ENCODE measurements at regions not wholly inside any gene's neighbourhood (a gene's known extent, or its start where the extent isn't known, plus 50 kb on each side); places are given as distances from the start of the nearest gene placed in this dataset.

- Histone ChIP-seq H3K9me3 (ENCODE audit: control insufficient read depth in 2 of 2, low read length in 2 of 2) (no peaks in the 10 kb centered on the region), H3K9ac (ENCODE audit: low read length in 2 of 2) (no peak overlapping the region), H3K36me3 (ENCODE audit: control insufficient read depth in 2 of 2, insufficient read depth in 2 of 2, low read length in 2 of 2) (no peaks in the 10 kb centered on the region), H3K4me3 (ENCODE audit: low read length in 2 of 2) (no peak overlapping the region), H3K4me1 (ENCODE audit: control insufficient read depth, insufficient read depth, low read length) (no peaks in the 10 kb centered on the region), H3K27me3 (ENCODE audit: control insufficient read depth in 1 of 2, insufficient read depth in 2 of 2, low read length in 2 of 2) (peaks cover 0 to 3% of the 10 kb centered on the region in 2 donors), H3K27ac (ENCODE audit: low read length) (no peak overlapping the region)
Measured at GRCh38 chr5:167895899-167896659, 395.4 kb upstream of the WWC1 start.

GRCh38 chr5:167896814-167897213 lies 394.6 kb upstream of the WWC1 start:
- H3K36me3 ChIP-seq (ENCODE audit: control insufficient read depth in 2 of 2, insufficient read depth in 2 of 2, low read length in 2 of 2), result no peaks in the 10 kb centered on the region
- no peak overlapping the region for H3K4me3 ChIP-seq (ENCODE audit: low read length in 2 of 2)
- H3K9ac ChIP-seq (ENCODE audit: low read length in 2 of 2), result no peak overlapping the region
- H3K4me1 ChIP-seq (ENCODE audit: control insufficient read depth, insufficient read depth, low read length), result no peaks in the 10 kb centered on the region
- no peaks in the 10 kb centered on the region for H3K9me3 ChIP-seq (ENCODE audit: control insufficient read depth in 2 of 2, low read length in 2 of 2)
- no peak overlapping the region for H3K27ac ChIP-seq (ENCODE audit: low read length)
- peaks cover 0 to 3% of the 10 kb centered on the region in 2 donors for H3K27me3 ChIP-seq (ENCODE audit: control insufficient read depth in 1 of 2, insufficient read depth in 2 of 2, low read length in 2 of 2)

GRCh38 chr5:167897371-167897770 lies 394.1 kb upstream of the WWC1 start:
- Histone ChIP-seq H3K36me3 (ENCODE audit: control insufficient read depth in 2 of 2, insufficient read depth in 2 of 2, low read length in 2 of 2) (no peaks in the 10 kb centered on the region), H3K4me1 (ENCODE audit: control insufficient read depth, insufficient read depth, low read length) (no peaks in the 10 kb centered on the region), H3K27me3 (ENCODE audit: control insufficient read depth in 1 of 2, insufficient read depth in 2 of 2, low read length in 2 of 2) (peaks cover 0 to 3% of the 10 kb centered on the region in 2 donors), H3K9ac (ENCODE audit: low read length in 2 of 2) (no peak overlapping the region), H3K4me3 (ENCODE audit: low read length in 2 of 2) (no peak overlapping the region), H3K9me3 (ENCODE audit: control insufficient read depth in 2 of 2, low read length in 2 of 2) (no peaks in the 10 kb centered on the region), H3K27ac (ENCODE audit: low read length) (no peak overlapping the region)

- H3K9me3 ChIP-seq (ENCODE audit: control insufficient read depth in 2 of 2, low read length in 2 of 2), result no peaks in the 10 kb centered on the region
- H3K27ac ChIP-seq (ENCODE audit: low read length), result no peak overlapping the region
- H3K27me3 ChIP-seq (ENCODE audit: control insufficient read depth in 1 of 2, insufficient read depth in 2 of 2, low read length in 2 of 2), result peaks cover 0 to 3% of the 10 kb centered on the region in 2 donors
- H3K9ac ChIP-seq (ENCODE audit: low read length in 2 of 2), result no peak overlapping the region
- H3K4me3 ChIP-seq (ENCODE audit: low read length in 2 of 2), result no peak overlapping the region
- no peaks in the 10 kb centered on the region for H3K36me3 ChIP-seq (ENCODE audit: control insufficient read depth in 2 of 2, insufficient read depth in 2 of 2, low read length in 2 of 2)
- H3K4me1 ChIP-seq (ENCODE audit: control insufficient read depth, insufficient read depth, low read length), result no peaks in the 10 kb centered on the region
Measured at GRCh38 chr5:167898361-167899042, 392.9 kb upstream of the WWC1 start.

GRCh38 chr5:167899490-167900070 lies 391.9 kb upstream of the WWC1 start:
- H3K9me3 ChIP-seq (ENCODE audit: control insufficient read depth in 2 of 2, low read length in 2 of 2), result no peaks in the 10 kb centered on the region
- H3K9ac ChIP-seq (ENCODE audit: low read length in 2 of 2), result no peak overlapping the region
- no peak overlapping the region for H3K27ac ChIP-seq (ENCODE audit: low read length)
- no peaks in the 10 kb centered on the region for H3K36me3 ChIP-seq (ENCODE audit: control insufficient read depth in 2 of 2, insufficient read depth in 2 of 2, low read length in 2 of 2)
- no peaks in the 10 kb centered on the region for H3K4me1 ChIP-seq (ENCODE audit: control insufficient read depth, insufficient read depth, low read length)
- H3K4me3 ChIP-seq (ENCODE audit: low read length in 2 of 2), result no peak overlapping the region
- H3K27me3 ChIP-seq (ENCODE audit: control insufficient read depth in 1 of 2, insufficient read depth in 2 of 2, low read length in 2 of 2), result peaks cover 0 to 3% of the 10 kb centered on the region in 2 donors

- no peaks in the 10 kb centered on the region for H3K36me3 ChIP-seq (ENCODE audit: control insufficient read depth in 2 of 2, insufficient read depth in 2 of 2, low read length in 2 of 2)
- H3K27ac ChIP-seq (ENCODE audit: low read length), result no peak overlapping the region
- H3K4me1 ChIP-seq (ENCODE audit: control insufficient read depth, insufficient read depth, low read length), result no peaks in the 10 kb centered on the region
- H3K9ac ChIP-seq (ENCODE audit: low read length in 2 of 2), result no peak overlapping the region
- H3K4me3 ChIP-seq (ENCODE audit: low read length in 2 of 2), result no peak overlapping the region
- peaks cover 0 to 3% of the 10 kb centered on the region in 2 donors for H3K27me3 ChIP-seq (ENCODE audit: control insufficient read depth in 1 of 2, insufficient read depth in 2 of 2, low read length in 2 of 2)
- H3K9me3 ChIP-seq (ENCODE audit: control insufficient read depth in 2 of 2, low read length in 2 of 2), result no peaks in the 10 kb centered on the region
Measured at GRCh38 chr5:167900340-167900935, 391.0 kb upstream of the WWC1 start.

- Histone ChIP-seq H3K9ac (ENCODE audit: low read length in 2 of 2) (no peak overlapping the region), H3K27me3 (ENCODE audit: control insufficient read depth in 1 of 2, insufficient read depth in 2 of 2, low read length in 2 of 2) (peaks cover 0 to 3% of the 10 kb centered on the region in 2 donors), H3K9me3 (ENCODE audit: control insufficient read depth in 2 of 2, low read length in 2 of 2) (no peaks in the 10 kb centered on the region), H3K4me3 (ENCODE audit: low read length in 2 of 2) (no peak overlapping the region), H3K4me1 (ENCODE audit: control insufficient read depth, insufficient read depth, low read length) (no peaks in the 10 kb centered on the region), H3K27ac (ENCODE audit: low read length) (no peak overlapping the region), H3K36me3 (ENCODE audit: control insufficient read depth in 2 of 2, insufficient read depth in 2 of 2, low read length in 2 of 2) (no peaks in the 10 kb centered on the region)
Measured at GRCh38 chr5:167902298-167902697, 389.1 kb upstream of the WWC1 start.

- Histone ChIP-seq H3K4me3 (ENCODE audit: low read length in 2 of 2) (no peak overlapping the region), H3K9me3 (ENCODE audit: control insufficient read depth in 2 of 2, low read length in 2 of 2) (no peaks in the 10 kb centered on the region), H3K9ac (ENCODE audit: low read length in 2 of 2) (no peak overlapping the region), H3K27ac (ENCODE audit: low read length) (no peak overlapping the region), H3K4me1 (ENCODE audit: control insufficient read depth, insufficient read depth, low read length) (no peaks in the 10 kb centered on the region), H3K27me3 (ENCODE audit: control insufficient read depth in 1 of 2, insufficient read depth in 2 of 2, low read length in 2 of 2) (no peaks in the 10 kb centered on the region), H3K36me3 (ENCODE audit: control insufficient read depth in 2 of 2, insufficient read depth in 2 of 2, low read length in 2 of 2) (no peaks in the 10 kb centered on the region)
Measured at GRCh38 chr5:167903243-167903642, 388.2 kb upstream of the WWC1 start.

- H3K36me3 ChIP-seq (ENCODE audit: control insufficient read depth in 2 of 2, insufficient read depth in 2 of 2, low read length in 2 of 2), result no peaks in the 10 kb centered on the region
- H3K4me3 ChIP-seq (ENCODE audit: low read length in 2 of 2), result no peak overlapping the region
- no peak overlapping the region for H3K27ac ChIP-seq (ENCODE audit: low read length)
- no peaks in the 10 kb centered on the region for H3K27me3 ChIP-seq (ENCODE audit: control insufficient read depth in 1 of 2, insufficient read depth in 2 of 2, low read length in 2 of 2)
- H3K9ac ChIP-seq (ENCODE audit: low read length in 2 of 2), result no peak overlapping the region
- H3K4me1 ChIP-seq (ENCODE audit: control insufficient read depth, insufficient read depth, low read length), result no peaks in the 10 kb centered on the region
- no peaks in the 10 kb centered on the region for H3K9me3 ChIP-seq (ENCODE audit: control insufficient read depth in 2 of 2, low read length in 2 of 2)
Measured at GRCh38 chr5:167903659-167904058, 387.8 kb upstream of the WWC1 start.

GRCh38 chr5:167905919-167906853 lies 385.3 kb upstream of the WWC1 start:
- Histone ChIP-seq H3K9me3 (ENCODE audit: control insufficient read depth in 2 of 2, low read length in 2 of 2) (no peaks in the 10 kb centered on the region), H3K9ac (ENCODE audit: low read length in 2 of 2) (no peak overlapping the region), H3K4me1 (ENCODE audit: control insufficient read depth, insufficient read depth, low read length) (no peaks in the 10 kb centered on the region), H3K4me3 (ENCODE audit: low read length in 2 of 2) (no peak overlapping the region), H3K36me3 (ENCODE audit: control insufficient read depth in 2 of 2, insufficient read depth in 2 of 2, low read length in 2 of 2) (no peaks in the 10 kb centered on the region), H3K27ac (ENCODE audit: low read length) (no peak overlapping the region), H3K27me3 (ENCODE audit: control insufficient read depth in 1 of 2, insufficient read depth in 2 of 2, low read length in 2 of 2) (no peaks in the 10 kb centered on the region)

Measured in stomach smooth muscle (tissue), 2 donors.